GM19351 (cell line): ENCODE measurements at regions not wholly inside any gene's neighbourhood (a gene's known extent, or its start where the extent isn't known, plus 50 kb on each side); places are given as distances from the start of the nearest gene placed in this dataset.
"Not testable (repeated sequence)": the region's sequence is repeated elsewhere in the genome, so short reads cannot be mapped to it uniquely, and the experiment has no call there.

Experiments used
- ATAC-seq: cut with Tn5 transposase; IDR thresholded peaks from one replicate; pipeline ENCODE4 v1.9.1; 2021; ENCODE audit warnings: mild to moderate bottlenecking, moderate library complexity; ENCODE audit not compliant: unreplicated experiment

- not testable (repeated sequence) for ATAC-seq
Observed at GRCh38 chr5:176060472-176061268, 92.6 kb upstream of the THOC3 start.

DNA sequence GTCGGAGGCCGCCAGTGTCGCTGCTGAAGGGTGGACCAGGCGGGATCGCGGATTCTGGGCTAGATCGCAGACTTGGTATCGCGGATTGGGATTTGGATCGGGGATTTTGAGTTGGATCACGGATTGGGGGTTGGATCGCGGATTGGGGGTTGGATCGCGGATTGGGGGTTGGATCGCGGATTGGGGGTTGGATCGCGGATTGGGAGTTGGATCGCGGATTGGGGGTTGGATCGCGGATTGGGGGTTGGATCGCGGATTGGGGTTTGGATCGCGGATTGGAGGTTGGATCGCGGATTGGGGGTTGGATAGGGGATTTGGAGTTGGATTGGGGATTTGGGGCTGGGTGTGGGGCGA, 93.1 kb upstream of the THOC3 start:
- not testable (repeated sequence) for ATAC-seq

DNA sequence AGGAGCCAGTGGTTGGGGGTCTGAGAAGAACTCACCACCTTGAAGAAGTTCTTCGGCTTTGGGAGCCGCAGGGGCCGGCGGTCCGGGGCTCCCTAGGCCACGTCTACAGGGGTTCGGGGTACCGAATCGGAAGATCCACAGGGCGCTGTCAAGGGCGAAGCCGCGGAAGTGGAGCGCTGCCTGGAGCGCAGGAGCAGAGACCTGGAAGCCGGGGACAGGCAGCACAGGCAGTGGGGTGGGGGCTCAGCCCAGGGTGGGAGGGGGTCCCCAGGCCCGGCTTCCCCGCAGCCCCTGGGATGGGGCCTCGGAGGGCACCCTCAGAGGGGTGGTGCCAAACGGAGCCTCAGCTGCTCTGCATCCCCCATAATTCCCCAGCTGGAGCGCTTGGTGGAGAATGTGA, 93.5 kb upstream of the THOC3 start:
- ATAC-seq: not testable (repeated sequence)

- ATAC-seq: not testable (repeated sequence)
Observed at GRCh38 chr5:176066262-176066945, 98.3 kb upstream of the THOC3 start.

GRCh38 chr5:176067162-176067561, 99.0 kb upstream of the THOC3 start:
- ATAC-seq: not testable (repeated sequence)

DNA sequence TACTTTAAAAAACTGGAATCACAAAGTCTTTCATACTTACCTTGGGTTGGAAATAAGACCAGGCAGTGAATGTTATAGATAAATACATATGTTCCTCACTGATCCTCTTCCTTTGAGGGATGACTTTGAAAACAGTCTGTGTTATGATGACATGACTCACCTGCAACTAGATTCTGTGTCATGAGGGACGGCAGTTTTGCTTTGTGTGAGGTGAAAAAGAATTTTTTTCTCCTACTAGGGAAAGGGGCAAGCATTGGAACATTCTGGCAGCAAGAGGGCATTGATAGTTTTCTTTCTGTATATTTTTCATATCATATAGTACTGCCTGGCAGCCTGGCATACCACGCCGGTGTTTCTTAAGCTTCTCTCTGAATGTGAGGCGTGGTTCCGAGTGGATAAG, 99.8 kb upstream of the THOC3 start:
- not testable (repeated sequence) for ATAC-seq

DNA sequence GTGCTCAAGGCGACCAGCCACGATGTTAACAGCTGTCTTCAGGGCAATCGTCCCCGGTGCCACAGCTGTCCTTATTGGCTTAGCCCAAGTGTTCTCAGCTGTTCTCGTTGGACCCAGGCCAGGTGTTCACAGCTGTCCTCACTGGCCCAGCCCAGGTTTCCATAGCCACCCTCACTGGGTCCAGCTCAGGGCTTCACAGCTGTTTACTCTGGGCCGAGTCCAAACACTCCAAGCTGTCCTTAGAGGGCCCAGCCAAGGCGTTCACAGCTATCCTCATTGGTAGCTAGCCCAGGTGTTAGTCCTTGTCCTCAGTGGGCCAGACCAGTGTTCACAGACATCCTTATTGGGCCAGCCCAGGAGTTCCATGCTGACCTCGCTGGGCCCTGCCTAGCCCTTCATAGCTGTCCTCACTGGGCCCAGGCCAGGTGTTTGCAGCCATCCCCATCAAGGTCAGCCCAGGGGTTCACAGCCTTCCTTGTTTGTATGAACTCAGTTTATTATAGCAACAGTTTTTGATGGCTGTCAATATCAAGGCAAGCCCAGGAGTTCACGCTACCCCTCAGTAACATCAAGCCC, 106.0 kb upstream of the THOC3 start:
- ATAC-seq: not testable (repeated sequence)

DNA sequence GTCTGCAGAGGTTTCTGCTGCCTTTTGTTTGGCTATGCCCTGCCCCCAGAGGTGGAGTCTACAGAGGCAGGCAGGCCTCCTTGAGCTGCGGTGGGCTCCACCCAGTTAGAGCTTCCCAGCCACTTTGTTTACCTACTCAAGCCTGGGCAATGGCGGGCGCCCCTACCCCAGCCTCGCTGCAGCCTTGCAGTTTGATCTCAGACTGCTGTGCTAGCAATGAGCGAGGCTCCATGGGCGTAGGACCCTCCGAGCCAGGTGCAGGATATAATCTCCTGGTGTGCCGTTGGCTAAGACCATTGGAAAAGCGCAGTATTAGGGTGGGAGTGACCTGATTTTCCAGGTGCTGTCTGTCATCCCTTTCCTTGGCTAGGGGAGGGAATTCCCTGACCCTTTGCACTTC, 115.6 kb upstream of the THOC3 start:
- not testable (repeated sequence) for ATAC-seq

GRCh38 chr5:176103083-176103482, 135.0 kb upstream of the THOC3 start:
- not testable (repeated sequence) for ATAC-seq

GRCh38 chr5:176112888-176113287, 125.3 kb upstream of the SIMC1 start:
- not testable (repeated sequence) for ATAC-seq

GRCh38 chr5:176113673-176114335, 124.4 kb upstream of the SIMC1 start:
- ATAC-seq: not testable (repeated sequence)

GRCh38 chr5:176114825-176115224, 123.4 kb upstream of the SIMC1 start:
- not testable (repeated sequence) for ATAC-seq

GRCh38 chr5:176117699-176118238, 120.5 kb upstream of the SIMC1 start:
- ATAC-seq: not testable (repeated sequence)

DNA sequence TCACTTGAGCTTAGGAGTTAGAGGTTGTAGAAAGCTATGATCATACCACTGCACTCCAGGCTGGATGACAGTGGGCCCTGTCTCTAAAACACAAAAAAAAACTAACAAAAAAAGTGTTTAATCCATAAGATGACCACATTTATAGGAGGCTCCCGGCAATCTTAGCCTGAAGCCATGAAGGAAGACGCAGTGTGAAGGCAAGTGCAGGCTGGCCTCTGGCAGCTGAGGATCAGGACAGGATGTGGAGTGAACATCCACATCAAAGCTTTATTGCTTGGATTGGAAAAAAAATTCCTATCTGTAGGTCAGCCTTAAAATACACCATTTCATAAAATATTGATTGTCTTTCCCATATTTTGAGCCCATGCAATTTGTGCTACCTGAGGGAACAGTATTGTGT, 115.9 kb upstream of the SIMC1 start:
- not testable (repeated sequence) for ATAC-seq

DNA sequence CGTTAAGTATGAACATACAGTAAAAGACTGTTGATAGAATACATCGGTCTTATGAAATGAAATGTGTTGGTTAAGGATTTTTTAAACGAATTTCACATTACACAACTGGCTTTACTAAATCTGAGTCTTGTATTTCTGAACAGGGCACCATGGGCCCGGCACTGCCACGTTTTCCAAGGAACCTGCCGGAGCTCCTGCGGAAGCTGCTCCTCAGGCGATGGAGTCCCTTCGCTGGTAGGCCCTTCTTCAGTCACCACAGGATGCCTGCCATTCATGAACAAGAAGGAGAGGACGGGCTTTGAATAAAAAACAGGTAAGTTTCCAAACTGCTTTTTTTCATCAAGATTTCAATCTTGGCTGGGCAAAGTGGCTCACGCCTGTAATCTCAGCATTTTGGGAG, 114.1 kb upstream of the SIMC1 start:
- ATAC-seq: not testable (repeated sequence)

DNA sequence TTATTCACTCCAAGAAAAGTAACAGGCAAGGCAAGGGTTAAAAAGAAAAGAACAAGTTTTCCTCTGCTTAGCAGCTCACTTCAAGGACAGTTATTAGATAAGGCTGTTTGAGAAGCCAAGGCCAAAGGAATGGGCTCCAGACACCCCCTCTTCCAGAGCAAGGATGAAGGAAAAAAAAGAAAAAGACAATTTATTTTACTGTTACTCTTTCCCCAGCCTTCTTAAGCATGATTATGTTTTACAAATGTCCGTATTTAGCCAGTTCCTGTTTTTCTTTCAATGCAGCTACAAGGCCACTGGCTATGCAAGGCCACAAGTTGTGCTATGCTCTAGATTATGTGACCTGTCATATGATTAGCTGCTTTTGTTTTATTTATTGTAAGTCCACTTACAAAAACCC, 106.5 kb upstream of the SIMC1 start:
- no peak for ATAC-seq

DNA sequence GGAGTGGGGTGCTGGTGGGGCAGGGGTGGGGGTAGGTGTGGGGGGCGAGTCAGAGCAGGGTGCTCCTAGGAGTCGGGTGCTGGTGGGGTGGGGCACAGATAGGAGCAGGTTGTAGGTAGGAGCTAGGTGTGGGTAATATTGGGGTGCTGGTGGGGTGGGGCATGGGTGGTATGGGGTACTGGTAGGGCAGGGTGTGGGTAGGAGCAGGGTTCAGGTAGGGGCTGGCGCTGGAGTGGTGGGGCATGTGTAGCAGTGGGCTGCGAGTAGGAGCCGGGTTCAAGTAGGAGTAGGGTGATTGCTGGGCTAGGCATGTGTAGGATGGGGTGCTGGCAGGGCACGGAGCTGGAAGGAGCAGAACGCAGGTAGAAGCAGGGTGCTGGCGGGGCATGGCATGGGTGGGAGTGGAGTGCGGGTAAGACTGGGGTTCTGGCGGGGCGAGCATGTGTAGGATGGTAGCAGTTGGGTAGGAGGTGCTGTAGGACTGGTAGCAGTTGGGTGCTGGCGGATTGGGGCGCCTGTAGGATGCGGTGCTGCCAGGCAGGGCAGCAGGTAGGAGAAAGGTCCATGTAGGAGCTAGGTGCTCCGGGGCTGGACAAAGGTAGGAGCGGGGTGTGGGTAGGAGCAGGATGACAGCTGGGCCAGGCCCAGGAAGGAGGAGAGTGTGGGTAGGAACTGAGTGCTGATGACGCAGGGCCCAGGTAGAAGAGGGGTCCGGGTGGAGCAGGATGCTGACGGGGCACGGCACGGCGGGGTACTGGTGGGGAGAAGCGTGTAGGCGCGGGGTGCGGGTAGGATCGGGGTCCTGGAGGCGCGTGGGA, 105.5 kb upstream of the SIMC1 start:
- no peak for ATAC-seq

GRCh38 chr5:176133289-176133870, 104.8 kb upstream of the SIMC1 start:
- ATAC-seq: no peak

- ATAC-seq: no peak
Observed at GRCh38 chr5:176133877-176134276, 104.3 kb upstream of the SIMC1 start.
